KMS-11 (cell line): ENCODE measurements at regions not wholly inside any gene's neighbourhood (a gene's known extent, or its start where the extent isn't known, plus 50 kb on each side); places are given as distances from the start of the nearest gene placed in this dataset.

Experiments
- H2AFZ ChIP-seq: fragments of 200-600 bp; sonication (generic); 2 replicates; pipeline ENCODE4 v1.6.1; 2016; ENCODE audit warnings: antibody characterized with exemption, mixed run types, low read depth
- H3K27ac ChIP-seq: fragments of 200-600 bp; sonication (generic); 2 replicates; pipeline ENCODE4 v1.6.1; 2016; ENCODE audit warnings: mild to moderate bottlenecking, mixed run types
- H3K27me3 ChIP-seq: fragments of 200-600 bp; sonication (generic); 2 replicates; pipeline ENCODE4 v1.6.1; 2017; ENCODE audit warnings: mild to moderate bottlenecking, low read depth, mixed run types, moderate library complexity; ENCODE audit not compliant: insufficient read depth
- H3K36me3 ChIP-seq: fragments of 200-600 bp; sonication (generic); 2 replicates; pipeline ENCODE4 v1.6.1; 2017; ENCODE audit warnings: mild to moderate bottlenecking, mixed run types; ENCODE audit not compliant: insufficient read depth
- H3K4me1 ChIP-seq: fragments of 200-600 bp; sonication (generic); 2 replicates; pipeline ENCODE4 v1.6.1; 2016; ENCODE audit warnings: mild to moderate bottlenecking, low read depth, mixed run types; ENCODE audit not compliant: poor library complexity, severe bottlenecking
- H3K4me2 ChIP-seq: fragments of 200-600 bp; sonication (generic); 2 replicates; pipeline ENCODE4 v1.7.0; 2016; ENCODE audit warnings: mild to moderate bottlenecking, mixed run types
- H3K4me3 ChIP-seq: fragments of 200-600 bp; sonication (generic); IDR thresholded peaks from 2 replicates; pipeline ENCODE4 v1.6.1; 2017; ENCODE audit warnings: low read depth, low read length, mixed read lengths; ENCODE audit not compliant: insufficient read depth
- H3K79me2 ChIP-seq: fragments of 200-600 bp; sonication (generic); 2 replicates; pipeline ENCODE4 v1.6.1; 2016; ENCODE audit warnings: low read depth, mixed run types; ENCODE audit not compliant: insufficient read depth
- H3K9ac ChIP-seq: fragments of 200-600 bp; sonication (generic); 2 replicates; pipeline ENCODE4 v1.6.1; 2016; ENCODE audit warnings: mild to moderate bottlenecking, mixed run types
- H4K20me1 ChIP-seq: fragments of 200-600 bp; sonication (generic); 2 replicates; pipeline ENCODE4 v1.6.1; 2016; ENCODE audit warnings: mild to moderate bottlenecking, mixed run types; ENCODE audit not compliant: insufficient read depth
- TF ChIP-seq, protein P1 (sequence below): fragments of 200-600 bp; sonication (generic); conservative IDR thresholded peaks from 2 replicates; pipeline ENCODE4 v1.6.1; 2017; ENCODE audit warnings: low read depth, mild to moderate bottlenecking, antibody characterized with exemption, low read length, moderate library complexity, mixed read lengths

DNA sequence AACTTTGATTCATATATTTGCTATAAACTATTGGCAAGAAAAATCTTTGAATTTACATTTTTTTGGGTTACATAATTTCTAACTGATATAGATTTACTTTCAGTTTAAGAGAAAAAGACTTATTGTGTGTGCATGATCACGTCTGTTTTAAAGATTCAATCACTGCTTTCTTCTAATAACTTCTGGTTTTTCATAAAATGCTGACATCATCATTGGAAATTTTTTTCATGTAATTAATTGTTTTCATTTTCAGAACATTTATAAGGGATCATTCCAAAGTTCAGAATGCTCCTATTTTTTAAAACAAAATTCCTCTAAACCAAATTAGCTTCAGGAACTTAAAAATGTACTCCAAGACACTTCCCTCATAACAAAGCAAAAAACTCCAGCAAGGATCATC is 500.7 kb upstream of the GBE1 start:
- Histone ChIP-seq H3K4me3 (no peak overlapping the region), H4K20me1 (no peaks in the 10 kb centered on the region), H3K27ac (no peak overlapping the region), H2AFZ (no peak overlapping the region), H3K36me3 (no peaks in the 10 kb centered on the region), H3K4me1 (no peaks in the 10 kb centered on the region), H3K79me2 (no peaks in the 10 kb centered on the region), H3K4me2 (no peak overlapping the region), H3K27me3 (no peaks in the 10 kb centered on the region), H3K9ac (no peak overlapping the region)
- TF ChIP-seq, protein P1, sequence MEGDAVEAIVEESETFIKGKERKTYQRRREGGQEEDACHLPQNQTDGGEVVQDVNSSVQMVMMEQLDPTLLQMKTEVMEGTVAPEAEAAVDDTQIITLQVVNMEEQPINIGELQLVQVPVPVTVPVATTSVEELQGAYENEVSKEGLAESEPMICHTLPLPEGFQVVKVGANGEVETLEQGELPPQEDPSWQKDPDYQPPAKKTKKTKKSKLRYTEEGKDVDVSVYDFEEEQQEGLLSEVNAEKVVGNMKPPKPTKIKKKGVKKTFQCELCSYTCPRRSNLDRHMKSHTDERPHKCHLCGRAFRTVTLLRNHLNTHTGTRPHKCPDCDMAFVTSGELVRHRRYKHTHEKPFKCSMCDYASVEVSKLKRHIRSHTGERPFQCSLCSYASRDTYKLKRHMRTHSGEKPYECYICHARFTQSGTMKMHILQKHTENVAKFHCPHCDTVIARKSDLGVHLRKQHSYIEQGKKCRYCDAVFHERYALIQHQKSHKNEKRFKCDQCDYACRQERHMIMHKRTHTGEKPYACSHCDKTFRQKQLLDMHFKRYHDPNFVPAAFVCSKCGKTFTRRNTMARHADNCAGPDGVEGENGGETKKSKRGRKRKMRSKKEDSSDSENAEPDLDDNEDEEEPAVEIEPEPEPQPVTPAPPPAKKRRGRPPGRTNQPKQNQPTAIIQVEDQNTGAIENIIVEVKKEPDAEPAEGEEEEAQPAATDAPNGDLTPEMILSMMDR: no peak

DNA sequence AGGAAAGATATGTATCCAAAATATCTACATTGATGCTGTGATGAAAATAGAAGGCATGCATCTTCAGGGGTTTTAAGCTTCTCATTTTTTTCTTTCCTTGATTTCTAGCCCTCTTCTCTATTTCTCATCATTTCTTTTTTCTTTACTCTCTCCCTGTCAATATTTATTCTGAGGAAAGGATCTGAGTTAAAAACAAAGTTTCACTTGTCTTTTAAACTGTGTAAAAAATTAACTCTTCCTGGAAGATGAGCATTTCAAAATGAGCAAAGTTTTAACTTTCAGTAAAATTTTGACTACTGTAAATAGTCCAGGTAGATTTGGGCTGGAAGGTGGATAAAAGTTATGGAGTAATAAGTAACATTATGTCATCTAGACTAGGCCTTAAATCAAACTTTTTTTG is 500.2 kb upstream of the GBE1 start:
- Histone ChIP-seq H3K4me2 (no peak overlapping the region), H3K4me3 (no peak overlapping the region), H3K36me3 (no peaks in the 10 kb centered on the region), H3K4me1 (no peaks in the 10 kb centered on the region), H3K79me2 (no peaks in the 10 kb centered on the region), H3K9ac (no peak overlapping the region), H2AFZ (no peak overlapping the region), H4K20me1 (no peaks in the 10 kb centered on the region), H3K27me3 (no peaks in the 10 kb centered on the region), H3K27ac (no peak overlapping the region)
- TF ChIP-seq, protein P1: no peak

DNA sequence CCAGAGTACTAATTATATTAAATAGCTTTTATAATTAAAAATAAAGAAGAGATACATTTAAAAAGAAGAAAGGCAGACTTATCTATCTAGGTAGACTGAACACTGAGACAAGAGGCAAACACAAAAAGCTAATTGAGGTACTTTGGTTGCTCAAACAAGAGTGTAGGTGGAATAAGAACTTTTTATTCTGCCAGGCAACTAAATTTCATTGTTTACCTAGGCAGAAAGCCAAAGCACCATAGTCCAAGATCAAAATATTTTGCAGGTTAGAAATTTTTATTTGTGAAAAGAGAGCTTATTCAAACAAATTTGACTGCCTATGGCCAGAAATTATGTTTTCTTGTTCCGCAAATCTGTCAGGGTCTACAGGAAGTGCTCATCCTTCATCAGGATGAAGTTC is 499.6 kb upstream of the GBE1 start:
- Histone ChIP-seq H3K4me1 (no peaks in the 10 kb centered on the region), H3K4me3 (no peak overlapping the region), H3K4me2 (no peak overlapping the region), H3K9ac (no peak overlapping the region), H2AFZ (no peak overlapping the region), H3K36me3 (no peaks in the 10 kb centered on the region), H3K27ac (no peak overlapping the region), H3K27me3 (no peaks in the 10 kb centered on the region), H4K20me1 (no peaks in the 10 kb centered on the region), H3K79me2 (no peaks in the 10 kb centered on the region)
- TF ChIP-seq, protein P1: no peak

DNA sequence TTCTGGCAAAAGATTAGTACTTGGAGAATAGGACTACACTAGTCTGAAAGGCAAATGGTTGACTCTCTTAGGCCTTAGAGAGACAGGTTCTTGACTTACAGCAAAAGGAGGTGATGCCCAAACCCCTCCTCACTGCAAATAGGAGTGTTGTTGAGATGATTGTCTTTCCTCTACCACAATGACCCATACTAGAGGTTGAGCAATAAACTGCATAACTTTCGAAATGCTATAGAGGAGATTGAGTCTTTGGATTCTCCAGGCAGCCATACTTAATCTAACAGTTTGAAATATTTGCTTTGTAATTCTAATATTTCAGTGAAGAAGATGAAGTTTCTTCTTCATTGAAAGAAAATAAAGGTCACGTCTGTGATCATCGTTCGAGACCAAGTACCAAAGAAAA is 498.5 kb upstream of the GBE1 start:
- H3K4me2 ChIP-seq: no peak overlapping the region
- H3K9ac ChIP-seq: no peak overlapping the region
- no peak overlapping the region for H3K4me3 ChIP-seq
- no peaks in the 10 kb centered on the region for H3K36me3 ChIP-seq
- TF ChIP-seq, protein P1: no peak
- no peak overlapping the region for H3K27ac ChIP-seq
- no peaks in the 10 kb centered on the region for H3K4me1 ChIP-seq
- H3K79me2 ChIP-seq: no peaks in the 10 kb centered on the region
- no peaks in the 10 kb centered on the region for H3K27me3 ChIP-seq
- no peak overlapping the region for H2AFZ ChIP-seq
- no peaks in the 10 kb centered on the region for H4K20me1 ChIP-seq

DNA sequence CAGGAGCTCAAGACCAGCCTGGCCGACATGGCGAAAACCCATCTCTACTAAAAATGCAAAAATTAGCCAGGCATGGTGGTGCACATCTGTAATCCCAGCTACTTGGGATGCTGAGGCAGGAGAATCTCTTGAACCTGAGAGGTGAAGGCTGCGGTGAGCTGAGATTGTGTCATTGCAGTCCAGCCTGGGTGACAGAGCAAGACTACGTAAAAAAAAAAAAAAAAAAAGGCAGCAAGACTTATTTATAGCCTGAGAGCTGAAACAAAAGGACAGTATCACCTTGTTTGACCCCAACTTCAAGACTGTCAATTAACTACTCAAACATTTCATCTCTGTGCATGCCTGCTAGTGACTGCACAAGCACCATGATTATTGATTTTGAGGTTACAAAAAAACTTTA is 478.9 kb upstream of the GBE1 start:
- Histone ChIP-seq H3K4me1 (peaks cover 32% of the 10 kb centered on the region), H2AFZ (peak overlapping the region; percentile 14; the same call in 1 of the 2 replicates), H3K36me3 (no peaks in the 10 kb centered on the region), H3K27ac (peak overlapping the region; percentile 49), H3K9ac (no peak overlapping the region), H3K27me3 (no peaks in the 10 kb centered on the region), H3K4me2 (peak overlapping the region; percentile 42; the same call in 1 of the 2 replicates), H3K4me3 (no peak overlapping the region), H3K79me2 (no peaks in the 10 kb centered on the region), H4K20me1 (no peaks in the 10 kb centered on the region)
- TF ChIP-seq, protein P1: no peak
